K562 (cell line): ENCODE measurements at regions not wholly inside any gene's neighbourhood (a gene's known extent, or its start where the extent isn't known, plus 50 kb on each side); places are given as distances from the start of the nearest gene placed in this dataset.

Source experiments
- ATAC-seq: fragments of 200-7000 bp; cut with Tn5 transposase; 3 replicates; pipeline ENCODE4 v1.9.1; 2020; ENCODE audit warnings: moderate library complexity
- BruUV-seq: library from RNA; stranded (reverse); fragments of 400-500 nt; replicated peaks from 2 replicates; lab custom pipeline; 2021; lab: Mats Ljungman, UMichigan
- CTCF ChIA-PET: fragments of 300-600 bp; formaldehyde crosslinking; extraction: SDS; loops from one replicate; lab custom pipeline; 2021; ENCODE audit warnings: low intra/inter-chr PET ratio; lab: Yijun Ruan, JAX
- POLR2A ChIA-PET: fragments of 300-600, 350-650 bp; sonication (Branson Sonifier 250); formaldehyde crosslinking; extraction: SDS; loops from one replicate; lab custom pipeline; 2021; ENCODE audit warnings: antibody characterized with exemption, inconsistent platforms; lab: Yijun Ruan, JAX
- DNase-seq, 4 experiments: peaks; one replicate each; pipeline versions ENCODE4 v3.0.0 to v3.0.0-alpha.2; 2011 to 2018; ENCODE audit warnings: low spot score in 3 of 4, mixed read lengths in 3 of 4; ENCODE audit errors: extremely low read depth in 1 of 4
- FAIRE-seq: peaks from 2 replicates; lab custom pipeline; 2011; peaks lifted over from hg19 to GRCh38; lab: Jason Lieb, UNC
- H2AFZ ChIP-seq: 2 replicates; pipeline ENCODE4 v1.6.0; 2011; ENCODE audit warnings: low read depth, low read length, control low read depth, inconsistent platforms
- H3K27ac ChIP-seq: fragments of 200-600 bp; 3 replicates; pipeline ENCODE4 v1.8.0; 2011; ENCODE audit warnings: low read depth, mild to moderate bottlenecking, control low read depth, inconsistent platforms, low read length, moderate library complexity, mixed read lengths; ENCODE audit errors: extremely low read depth
- H3K27me3 ChIP-seq, 2 experiments: fragments of 300-600 bp in 1 of 2; 2 replicates in 1 of 2; 3 replicates in 1 of 2; pipeline versions ENCODE4 v1.6.0 to v1.8.0; 2011; ENCODE audit warnings: inconsistent platforms in 2 of 2, low read length in 2 of 2, mild to moderate bottlenecking in 1 of 2, mixed read lengths in 1 of 2, moderate library complexity in 1 of 2; ENCODE audit not compliant: control insufficient read depth in 2 of 2, insufficient read depth in 2 of 2
- H3K36me3 ChIP-seq: fragments of 300-600 bp; 3 replicates; pipeline ENCODE4 v1.8.0; 2011; ENCODE audit warnings: mild to moderate bottlenecking, low read length, inconsistent platforms; ENCODE audit not compliant: control insufficient read depth, insufficient read depth
- H3K4me1 ChIP-seq, 2 experiments: fragments of 200-600 bp in 1 of 2; replicated peaks in 1 of 2; 2 replicates in 1 of 2; 3 replicates in 1 of 2; pipeline versions ENCODE4 v1.5.1 to v1.8.0; 2011; ENCODE audit warnings: inconsistent platforms in 2 of 2, low read length in 2 of 2, mild to moderate bottlenecking in 1 of 2, mixed read lengths in 1 of 2, moderate library complexity in 1 of 2; ENCODE audit not compliant: control insufficient read depth in 2 of 2, insufficient read depth in 2 of 2
- H3K4me2 ChIP-seq: 2 replicates; pipeline ENCODE4 v1.6.1; 2011; ENCODE audit warnings: low read length, control low read depth, inconsistent platforms, mixed read lengths; ENCODE audit not compliant: insufficient read depth
- H3K4me3 ChIP-seq: fragments of 200-600 bp; sonication (generic), shearing (Covaris generic); 2 replicates; pipeline ENCODE4 v1.5.1; 2016; ENCODE audit warnings: control low read depth, inconsistent platforms
- H3K79me2 ChIP-seq: fragments of 200-600 bp; 3 replicates; pipeline ENCODE4 v1.8.0; 2011; ENCODE audit warnings: low read length, inconsistent platforms; ENCODE audit not compliant: control insufficient read depth, insufficient read depth
- H3K9ac ChIP-seq, 2 experiments: 2 replicates each; pipeline versions ENCODE4 v1.6.0 to v1.6.1; 2011; ENCODE audit warnings: low read depth in 2 of 2, low read length in 2 of 2, control low read depth in 1 of 2, inconsistent platforms in 1 of 2, mild to moderate bottlenecking in 1 of 2, mixed read lengths in 1 of 2; ENCODE audit not compliant: insufficient read depth in 1 of 2
- H3K9me1 ChIP-seq: one replicate; pipeline ENCODE4 v1.6.0; 2011; ENCODE audit warnings: inconsistent platforms, mild to moderate bottlenecking, low read length, moderate library complexity; ENCODE audit not compliant: control insufficient read depth, insufficient read depth
- H3K9me3 ChIP-seq: replicated peaks from 2 replicates; pipeline ENCODE4 v1.5.1; 2011; ENCODE audit warnings: low read depth, low read length, inconsistent platforms; ENCODE audit not compliant: control insufficient read depth, insufficient read depth
- H4K20me1 ChIP-seq: replicated peaks from 2 replicates; pipeline ENCODE4 v1.6.1; 2011; ENCODE audit warnings: low read length, inconsistent platforms, mixed read lengths; ENCODE audit not compliant: control insufficient read depth, insufficient read depth
- MYC ChIP-seq, 2 experiments: fragments of 250-450 bp in 1 of 2; sonication (Bioruptor Pico) in 1 of 2; IDR thresholded peaks; 2 replicates each; pipeline versions ENCODE4 v1.5.1 to v1.6.1; 2012 to 2021; ENCODE audit warnings: low read depth in 2 of 2, borderline replicate concordance in 1 of 2, improper control_type of control experiment in 1 of 2, low read length in 1 of 2, mild to moderate bottlenecking in 1 of 2, moderate library complexity in 1 of 2
- NR2C1 ChIP-seq, 2 experiments: fragments of 450-650 bp; IDR thresholded peaks; 2 replicates each; pipeline ENCODE4 v1.6.1; 2017; ENCODE audit warnings: mild to moderate bottlenecking in 2 of 2, antibody characterized with exemption in 1 of 2, inconsistent platforms in 1 of 2, missing compliant biosample characterization in 1 of 2, missing genetic modification characterization in 1 of 2
- RBM25 ChIP-seq: fragments of 200-400 bp; formaldehyde crosslinking; IDR thresholded peaks from 2 replicates; pipeline ENCODE4 v1.6.1; 2018; ENCODE audit warnings: low read length, low read depth, moderate library complexity; ENCODE audit not compliant: severe bottlenecking
- ZFP1 ChIP-seq: fragments of 450-650 bp; formaldehyde crosslinking; IDR thresholded peaks from 2 replicates; pipeline ENCODE4 v1.4.0; 2020; ENCODE audit warnings: mild to moderate bottlenecking, mixed read lengths
- ZNF146 ChIP-seq: IDR thresholded peaks from one replicate; pipeline ENCODE4 v1.6.1; 2018; ENCODE audit warnings: missing compliant biosample characterization; ENCODE audit not compliant: unreplicated experiment
- ZNF780A ChIP-seq: fragments of 250-450 bp; sonication (Bioruptor Pico); IDR thresholded peaks from 2 replicates; pipeline ENCODE4 v1.5.0; 2021; ENCODE audit warnings: mild to moderate bottlenecking
- WGBS: fragments of 100-300 bp; shearing (Covaris generic); methylation state at CpG from one replicate; pipeline ENCODE4 v1.1.6; 2016; ENCODE audit warnings: low coverage, mixed read lengths; ENCODE audit not compliant: insufficient coverage; ENCODE audit errors: missing lambda C conversion rate; 5-methylcytosine and 5-hydroxymethylcytosine counted together
- in situ Hi-C: fragments of 300-500 bp; cut with MboI; formaldehyde crosslinking; loops from 4 replicates; pipeline ENCODE4 v1.15.0; 2018; ENCODE audit warnings: inconsistent platforms, mixed read lengths
- intact Hi-C: fragments of 100-400 bp; cut with micrococcal nuclease; formaldehyde crosslinking; loops from 2 replicates; pipeline ENCODE4 v1.14.2; 2022
- TF ChIP-seq, protein P1 (sequence below), 2 experiments: fragments of 450-650 bp; formaldehyde crosslinking in 1 of 2; IDR thresholded peaks; 2 replicates each; pipeline versions ENCODE4 v1.4.0 to v1.6.1; 2014 to 2020; ENCODE audit warnings: mild to moderate bottlenecking in 2 of 2, borderline replicate concordance in 1 of 2, low read depth in 1 of 2
- TF ChIP-seq, protein P2 (sequence below): fragments of 450-650 bp; formaldehyde crosslinking; IDR thresholded peaks from 2 replicates; pipeline ENCODE4 v1.4.0; 2022; ENCODE audit warnings: missing genetic modification characterization

DNA sequence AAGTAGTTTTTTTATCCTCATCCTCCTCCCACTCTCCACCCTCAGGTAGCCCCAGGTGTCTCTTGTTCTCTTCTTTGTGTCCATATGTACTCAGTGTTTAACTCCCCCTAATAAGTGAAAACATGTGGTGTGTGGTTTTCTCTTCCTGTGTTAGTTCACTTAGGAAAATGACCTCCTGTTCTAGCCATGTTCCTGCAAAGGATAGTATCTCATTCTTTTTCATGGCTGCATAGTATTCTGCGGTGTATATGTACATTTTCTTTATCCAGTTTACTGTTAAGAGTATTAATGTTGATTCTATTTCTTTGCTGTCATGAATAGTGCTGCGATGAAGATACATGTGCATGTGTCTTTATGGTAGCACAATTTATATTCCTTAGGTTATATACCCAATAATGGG, 68.4 kb upstream of the RANBP3L start:
- H3K36me3 ChIP-seq = no peaks in the 10 kb centered on the region
- POLR2A ChIA-PET = no interaction called here
- no peak overlapping the region for H3K4me3 ChIP-seq

DNA sequence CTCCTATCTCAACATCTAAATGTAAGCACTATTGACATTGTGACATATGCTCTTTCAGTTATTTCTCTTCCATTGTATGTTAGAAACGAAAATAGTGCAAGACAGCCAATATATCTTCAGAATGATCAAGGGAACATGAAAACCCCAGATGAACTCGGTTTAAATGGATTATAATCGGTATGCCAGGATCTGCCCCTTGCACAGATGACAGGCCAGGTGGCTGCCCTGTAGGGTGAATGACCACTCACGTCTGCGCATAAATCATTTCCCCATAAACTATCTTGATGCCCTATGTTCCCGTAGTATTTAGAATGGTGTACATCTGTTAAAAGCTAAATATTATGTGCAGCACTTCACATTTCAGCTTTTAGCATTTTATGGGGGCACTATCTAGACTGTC, 69.7 kb upstream of the RANBP3L start:
- in situ Hi-C loops (no loop called here), intact Hi-C loops (no loop called here)
- POLR2A ChIA-PET = no interaction called here
- H4K20me1 ChIP-seq = no peaks in the 10 kb centered on the region
- CTCF ChIA-PET = no interaction called here
- H3K27ac ChIP-seq = no peak overlapping the region
- no peak overlapping the region for H3K9ac ChIP-seq
- H3K4me3 ChIP-seq = no peak overlapping the region
- no peaks in the 10 kb centered on the region for H3K36me3 ChIP-seq
- BruUV-seq = no TSS peak
- DNase-seq (no peak), FAIRE-seq (no peak), ATAC-seq (no peak)
- no peaks in the 10 kb centered on the region for H3K9me3 ChIP-seq
- H3K4me1 ChIP-seq = no peaks in the 10 kb centered on the region
- no peaks in the 10 kb centered on the region for H3K9me1 ChIP-seq
- no peak overlapping the region for H2AFZ ChIP-seq
- WGBS = 2% methylated on average over 6 of the region's 6 CpGs
- H3K79me2 ChIP-seq = no peaks in the 10 kb centered on the region
- H3K27me3 ChIP-seq = no peaks in the 10 kb centered on the region; a peak in 1 of 5 replicates
- no peak overlapping the region for H3K4me2 ChIP-seq
- TF ChIP-seq, protein P1, sequence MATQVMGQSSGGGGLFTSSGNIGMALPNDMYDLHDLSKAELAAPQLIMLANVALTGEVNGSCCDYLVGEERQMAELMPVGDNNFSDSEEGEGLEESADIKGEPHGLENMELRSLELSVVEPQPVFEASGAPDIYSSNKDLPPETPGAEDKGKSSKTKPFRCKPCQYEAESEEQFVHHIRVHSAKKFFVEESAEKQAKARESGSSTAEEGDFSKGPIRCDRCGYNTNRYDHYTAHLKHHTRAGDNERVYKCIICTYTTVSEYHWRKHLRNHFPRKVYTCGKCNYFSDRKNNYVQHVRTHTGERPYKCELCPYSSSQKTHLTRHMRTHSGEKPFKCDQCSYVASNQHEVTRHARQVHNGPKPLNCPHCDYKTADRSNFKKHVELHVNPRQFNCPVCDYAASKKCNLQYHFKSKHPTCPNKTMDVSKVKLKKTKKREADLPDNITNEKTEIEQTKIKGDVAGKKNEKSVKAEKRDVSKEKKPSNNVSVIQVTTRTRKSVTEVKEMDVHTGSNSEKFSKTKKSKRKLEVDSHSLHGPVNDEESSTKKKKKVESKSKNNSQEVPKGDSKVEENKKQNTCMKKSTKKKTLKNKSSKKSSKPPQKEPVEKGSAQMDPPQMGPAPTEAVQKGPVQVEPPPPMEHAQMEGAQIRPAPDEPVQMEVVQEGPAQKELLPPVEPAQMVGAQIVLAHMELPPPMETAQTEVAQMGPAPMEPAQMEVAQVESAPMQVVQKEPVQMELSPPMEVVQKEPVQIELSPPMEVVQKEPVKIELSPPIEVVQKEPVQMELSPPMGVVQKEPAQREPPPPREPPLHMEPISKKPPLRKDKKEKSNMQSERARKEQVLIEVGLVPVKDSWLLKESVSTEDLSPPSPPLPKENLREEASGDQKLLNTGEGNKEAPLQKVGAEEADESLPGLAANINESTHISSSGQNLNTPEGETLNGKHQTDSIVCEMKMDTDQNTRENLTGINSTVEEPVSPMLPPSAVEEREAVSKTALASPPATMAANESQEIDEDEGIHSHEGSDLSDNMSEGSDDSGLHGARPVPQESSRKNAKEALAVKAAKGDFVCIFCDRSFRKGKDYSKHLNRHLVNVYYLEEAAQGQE (IDR thresholded peaks at IDR 0.05; ENCODE audit: borderline replicate concordance) = no peak
- TF ChIP-seq, protein P1 (CRISPR knock-in tag; IDR thresholded peaks at IDR 0.05; ENCODE audit: low read depth) = no peak
- TF ChIP-seq ZFP1 (CRISPR knock-in tag) (no peak), ZNF780A (CRISPR knock-in tag) (no peak), MYC (IDR thresholded peaks at IDR 0.05; ENCODE audit: low read depth, low read length) (no peak), MYC (CRISPR knock-in tag; IDR thresholded peaks at IDR 0.05; ENCODE audit: borderline replicate concordance, low read depth) (no peak)
- TF ChIP-seq, protein P2, sequence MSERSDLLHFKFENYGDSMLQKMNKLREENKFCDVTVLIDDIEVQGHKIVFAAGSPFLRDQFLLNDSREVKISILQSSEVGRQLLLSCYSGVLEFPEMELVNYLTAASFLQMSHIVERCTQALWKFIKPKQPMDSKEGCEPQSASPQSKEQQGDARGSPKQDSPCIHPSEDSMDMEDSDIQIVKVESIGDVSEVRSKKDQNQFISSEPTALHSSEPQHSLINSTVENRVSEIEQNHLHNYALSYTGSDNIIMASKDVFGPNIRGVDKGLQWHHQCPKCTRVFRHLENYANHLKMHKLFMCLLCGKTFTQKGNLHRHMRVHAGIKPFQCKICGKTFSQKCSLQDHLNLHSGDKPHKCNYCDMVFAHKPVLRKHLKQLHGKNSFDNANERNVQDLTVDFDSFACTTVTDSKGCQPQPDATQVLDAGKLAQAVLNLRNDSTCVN (CRISPR knock-in tag) = no peak

More for the DNA sequence above, 68.4 kb upstream of the RANBP3L start:
- H2AFZ ChIP-seq = no peak overlapping the region
- intact Hi-C loops = no loop called here
- TF ChIP-seq RBM25 = peak; percentile 60
- TF ChIP-seq ZNF146 = peak; percentile 80
- TF ChIP-seq NR2C1 (IDR thresholded peaks at IDR 0.05) = no peak
- no peak for TF ChIP-seq NR2C1 (tag; IDR thresholded peaks at IDR 0.05)
- no TSS peak for BruUV-seq
- ATAC-seq (no peak), DNase-seq (no peak), FAIRE-seq (no peak)
- 0% methylated on average over 2 of the region's 2 CpGs for WGBS
- H3K4me1 ChIP-seq = no peaks in the 10 kb centered on the region
- H3K9me1 ChIP-seq = no peaks in the 10 kb centered on the region
- no peaks in the 10 kb centered on the region for H3K9me3 ChIP-seq
- no peaks in the 10 kb centered on the region for H4K20me1 ChIP-seq
- H3K4me2 ChIP-seq = no peak overlapping the region
- no peaks in the 10 kb centered on the region for H3K79me2 ChIP-seq
- no peaks in the 10 kb centered on the region; a peak in 1 of 5 replicates for H3K27me3 ChIP-seq
- H3K27ac ChIP-seq = no peak overlapping the region
- H3K9ac ChIP-seq = no peak overlapping the region
- CTCF ChIA-PET = no interaction called here
- in situ Hi-C loops = no loop called here
